NCI-H1694 treated with DMSO at 0.1 percent for 48 hours (cell line): ENCODE measurements at regions not wholly inside any gene's neighbourhood (a gene's known extent, or its start where the extent isn't known, plus 50 kb on each side); places are given as distances from the start of the nearest gene placed in this dataset.
"Not testable (repeated sequence)": the region's sequence is repeated elsewhere in the genome, so short reads cannot be mapped to it uniquely, and the experiment has no call there.

Experiments used
- DNase-seq: peaks from one replicate; lab custom pipeline; 2025; lab: John Stamatoyannopoulos, UW

DNA sequence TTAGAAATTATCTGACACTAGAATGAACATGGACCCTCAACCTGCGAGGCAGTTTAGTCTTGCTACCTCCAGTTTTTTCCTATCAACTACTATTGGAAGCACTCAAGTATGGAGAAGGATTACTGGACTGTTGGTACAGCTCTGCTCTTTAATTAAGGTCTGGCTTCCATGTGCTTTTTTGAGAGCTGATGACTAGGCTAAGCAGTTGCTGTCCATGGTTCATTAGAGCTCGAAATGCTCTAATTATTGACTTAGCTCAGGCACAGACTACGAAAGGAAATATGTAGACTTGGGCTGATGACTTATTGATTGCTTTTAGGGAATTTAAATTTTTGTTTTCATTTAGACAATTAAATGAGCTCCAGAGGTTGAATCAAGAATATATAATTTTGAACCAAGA is 1281.6 kb downstream of the HACE1 start:
- DNase-seq: no peak

DNA sequence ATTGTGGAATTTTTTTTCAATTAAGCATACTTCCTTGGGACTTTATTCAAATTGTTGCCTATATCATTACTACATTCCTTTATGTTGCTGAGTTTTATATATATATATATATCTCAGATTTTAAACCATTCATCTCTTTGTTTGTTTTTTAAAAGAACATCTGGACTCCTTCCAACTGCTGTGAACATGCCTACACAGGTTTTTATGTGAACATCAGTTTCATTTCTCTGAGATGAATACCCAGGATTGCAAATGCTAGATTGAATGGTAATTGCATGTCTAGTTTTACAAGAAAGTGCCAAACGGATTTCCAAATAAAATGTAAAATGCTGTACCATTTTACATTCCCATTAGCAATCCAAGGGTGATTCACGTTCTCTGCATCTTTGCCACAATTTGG is 1289.3 kb downstream of the HACE1 start:
- DNase-seq: peak; percentile 92

- no peak for DNase-seq
Observed at GRCh38 chr6:103554911-103555310, 1304.8 kb downstream of the HACE1 start.

DNA sequence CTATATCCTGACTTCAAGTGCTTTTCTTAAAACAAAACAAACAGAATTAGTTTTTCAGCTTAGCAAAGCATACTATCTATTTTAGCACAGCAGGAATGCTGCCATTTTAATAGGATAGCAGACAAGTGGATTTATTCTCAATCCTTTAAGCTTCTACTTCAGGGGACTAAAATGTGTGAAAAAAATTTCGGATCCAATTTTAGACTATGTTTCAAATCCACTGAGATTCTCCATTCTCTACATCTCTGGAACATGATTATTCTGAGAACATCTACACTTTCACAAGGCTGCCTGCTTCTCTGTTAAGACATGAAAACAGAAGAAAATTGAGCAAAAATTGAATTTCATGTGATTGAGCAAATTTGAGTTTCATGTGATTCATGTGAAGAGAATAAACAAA is 1321.3 kb downstream of the HACE1 start:
- DNase-seq: no peak

DNA sequence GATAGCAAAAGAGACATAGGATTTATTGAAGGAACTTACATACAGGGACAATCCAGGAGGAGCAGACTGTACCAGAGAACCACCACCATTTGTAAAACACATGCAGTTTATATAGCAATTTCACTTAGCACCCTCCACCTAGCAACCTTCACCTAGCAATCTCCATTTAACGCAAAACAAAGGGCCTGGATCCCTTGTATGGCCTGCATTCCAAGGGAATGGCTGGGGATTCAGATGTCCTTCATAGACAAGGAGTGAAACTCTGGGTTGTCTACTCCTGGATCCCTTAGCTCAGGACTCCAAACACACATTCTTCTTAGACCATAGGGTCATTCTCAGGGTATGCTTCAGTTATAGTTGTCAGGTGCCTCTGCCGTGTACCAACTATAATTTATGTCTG is 1324.9 kb downstream of the HACE1 start:
- no peak for DNase-seq

GRCh38 chr6:103534095-103534494 is 1325.6 kb downstream of the HACE1 start:
- DNase-seq: no peak

- DNase-seq: no peak
Observed at GRCh38 chr6:103522045-103522444, 1337.7 kb downstream of the HACE1 start.

DNA sequence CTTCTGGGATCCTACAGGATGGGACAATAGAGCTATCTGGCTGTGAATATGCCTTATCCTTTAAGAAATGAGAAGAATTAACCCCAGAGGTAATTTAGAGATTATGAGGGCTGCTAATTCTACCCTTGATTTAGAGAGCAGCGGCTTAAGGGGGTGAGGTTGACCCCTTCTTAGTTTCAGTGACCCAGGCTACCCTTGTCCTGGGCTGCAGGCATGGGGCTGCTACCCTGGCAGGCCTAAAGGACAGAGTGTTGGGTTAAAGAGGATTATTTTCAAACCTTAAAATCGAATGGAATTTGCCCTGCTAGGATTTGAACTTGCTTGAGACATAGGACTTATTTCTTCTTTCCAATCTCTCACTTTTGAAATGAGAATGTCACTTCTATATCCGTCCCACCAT is 1343.4 kb downstream of the HACE1 start:
- DNase-seq: no peak

DNA sequence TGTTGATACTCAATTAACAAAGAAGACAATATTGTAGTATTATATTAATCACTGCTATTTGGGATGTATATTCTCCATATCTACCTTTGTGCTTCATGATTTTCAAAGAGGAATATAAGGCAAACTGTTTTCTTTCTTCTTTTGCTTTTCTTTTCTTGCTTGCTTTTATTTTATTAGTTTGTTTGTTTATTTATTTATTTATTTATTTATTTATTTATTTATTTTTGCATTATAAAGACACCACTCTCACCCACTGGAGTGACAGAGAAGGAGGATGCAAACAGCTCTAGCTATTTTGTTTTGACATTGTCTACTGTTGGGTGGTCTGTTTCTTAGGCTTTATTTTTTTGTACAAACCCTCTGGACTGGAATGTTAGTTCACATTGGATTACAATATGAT is 1352.7 kb downstream of the HACE1 start:
- no peak for DNase-seq

DNA sequence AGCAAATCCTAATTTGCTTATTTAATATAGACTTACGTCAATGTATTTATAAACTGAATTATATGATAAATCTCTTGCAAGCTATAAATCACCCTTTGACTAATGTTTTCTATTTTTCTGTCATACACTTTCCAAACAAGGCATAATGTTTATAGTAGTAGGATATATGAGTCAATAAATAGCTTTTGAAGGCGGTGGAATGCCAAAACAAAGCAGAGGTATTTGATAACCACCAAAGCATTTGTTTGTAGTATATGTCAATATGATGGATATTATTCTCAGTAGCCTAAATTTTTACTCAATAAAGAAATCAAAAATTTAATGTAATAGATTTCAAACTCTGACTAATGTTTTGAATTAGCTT is 1354.6 kb downstream of the HACE1 start:
- no peak for DNase-seq

GRCh38 chr6:103504501-103505154 is 1355.1 kb downstream of the HACE1 start:
- no peak for DNase-seq

DNA sequence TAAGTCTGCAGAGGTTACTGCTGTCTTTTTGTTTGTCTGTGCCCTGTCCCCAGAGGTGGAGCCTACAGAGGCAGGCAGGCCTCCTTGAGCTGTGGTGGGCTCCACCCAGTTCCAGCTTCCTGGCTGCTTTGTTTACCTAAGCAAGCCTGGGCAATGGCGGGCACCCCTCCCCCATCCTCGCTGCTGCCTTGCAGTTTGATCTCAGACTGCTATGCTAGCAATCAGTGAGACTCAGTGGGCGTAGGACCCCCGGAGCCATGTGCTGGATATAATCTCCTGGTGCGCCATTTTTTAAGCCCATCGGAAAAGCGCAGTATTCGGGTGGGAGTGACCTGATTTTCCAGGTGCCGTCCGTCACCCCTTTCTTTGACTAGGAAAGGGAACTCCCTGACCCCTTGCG is 1363.1 kb downstream of the HACE1 start:
- DNase-seq: not testable (repeated sequence)

DNA sequence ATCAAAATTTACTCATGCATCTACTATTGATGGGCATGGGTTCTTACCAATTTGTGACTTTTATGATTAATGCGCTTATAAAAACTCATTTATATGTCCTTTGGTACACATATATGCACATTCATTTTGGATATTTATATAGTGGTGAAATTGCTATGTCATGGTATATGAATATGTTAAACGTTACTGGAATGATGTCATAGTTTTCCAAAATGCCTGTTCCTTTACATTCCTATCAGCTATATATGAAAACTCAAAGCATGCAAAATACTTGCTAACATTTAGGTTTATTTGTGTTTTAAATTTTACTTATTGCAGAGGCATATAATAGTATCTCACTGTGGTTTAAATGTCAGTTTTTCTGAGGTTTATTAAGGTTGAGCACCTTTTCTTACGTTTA is 1403.1 kb downstream of the HACE1 start:
- no peak for DNase-seq

DNA sequence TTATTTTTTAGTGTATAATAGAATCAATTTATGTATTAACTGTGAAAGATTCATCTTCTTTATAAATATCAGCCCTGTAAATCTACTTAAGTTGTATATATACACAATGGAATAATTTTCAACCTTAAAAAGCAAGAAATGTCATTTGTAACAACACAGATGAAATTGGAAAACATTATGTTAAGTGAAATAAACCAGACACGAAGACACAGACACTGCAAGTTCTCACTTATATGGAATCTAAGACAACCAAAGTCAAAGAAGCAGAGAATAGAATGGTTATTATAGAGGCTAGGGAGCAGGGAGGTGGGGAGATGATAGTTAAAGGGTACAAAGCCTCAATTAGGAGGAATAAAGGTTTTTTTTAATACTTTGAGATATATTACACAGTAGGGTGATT is 1404.4 kb downstream of the HACE1 start:
- no peak for DNase-seq

DNA sequence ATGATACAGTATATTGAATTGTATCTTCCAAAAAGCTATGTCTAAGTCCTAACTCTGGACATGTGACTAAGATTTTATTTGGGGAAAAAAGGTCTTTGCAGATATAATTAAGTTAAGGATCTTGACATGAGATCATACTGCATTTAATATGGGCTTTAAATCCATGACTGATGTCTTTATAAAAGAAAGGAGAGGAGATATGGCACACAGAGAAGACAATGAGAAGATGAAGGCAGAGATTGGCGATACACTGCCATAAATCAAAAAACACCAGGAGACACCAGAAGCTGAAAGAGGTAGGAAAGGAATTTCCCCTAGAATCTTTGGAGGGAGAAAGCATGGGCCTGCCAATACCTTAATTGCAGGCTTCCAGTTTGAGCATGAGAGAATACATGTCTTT is 1450.2 kb downstream of the HACE1 start:
- DNase-seq: no peak

- no peak for DNase-seq
Observed at GRCh38 chr6:103405321-103405720, 1454.4 kb downstream of the HACE1 start.

GRCh38 chr6:103404799-103405198 is 1454.9 kb downstream of the HACE1 start:
- no peak for DNase-seq

DNA sequence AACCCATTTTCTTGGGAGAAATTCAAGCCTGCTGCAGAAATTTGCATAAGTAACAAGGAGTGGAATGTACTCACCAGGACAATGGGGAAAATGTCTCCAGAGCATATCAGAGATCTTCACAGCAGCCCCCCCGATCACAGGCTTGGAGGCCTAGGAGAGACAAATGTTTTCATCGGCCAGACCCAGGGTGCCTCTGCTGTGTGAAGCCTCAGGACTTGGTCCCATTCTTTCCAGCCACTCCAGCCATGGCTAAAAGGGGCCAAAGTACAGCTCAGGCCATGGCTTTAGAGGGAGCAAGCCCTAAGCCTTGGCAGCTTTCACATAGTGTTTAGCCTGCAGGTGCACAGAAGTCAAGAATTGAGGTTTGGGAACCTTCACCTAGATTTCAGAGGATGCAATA is 1463.0 kb downstream of the HACE1 start:
- no peak for DNase-seq

GRCh38 chr6:103379272-103379671 is 1480.4 kb downstream of the HACE1 start:
- no peak for DNase-seq

DNA sequence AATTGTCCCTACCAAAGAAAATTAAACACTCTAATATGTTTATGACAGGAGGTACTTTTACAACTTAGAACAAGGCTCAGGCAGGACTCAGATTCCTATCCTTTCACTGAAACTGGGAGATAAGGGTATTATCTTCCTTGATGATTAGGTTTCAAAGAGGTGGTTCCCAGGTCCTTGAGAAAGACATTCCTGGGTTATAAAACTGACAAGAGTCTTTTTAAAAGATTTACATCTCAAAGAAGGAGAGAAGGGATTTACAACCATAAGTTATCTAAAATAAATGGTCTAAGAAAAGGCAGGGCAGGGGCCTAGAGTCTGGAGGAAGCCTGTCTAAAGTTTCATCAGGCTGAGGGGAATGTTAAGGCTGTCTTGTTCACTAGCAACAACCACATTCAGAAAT is 1492.5 kb downstream of the HACE1 start:
- no peak for DNase-seq

GRCh38 chr6:103356531-103356930 is 1503.2 kb downstream of the HACE1 start:
- no peak for DNase-seq

- DNase-seq: no peak
Observed at GRCh38 chr6:103344554-103345163, 1515.1 kb downstream of the HACE1 start.

GRCh38 chr6:103335412-103335811 is 1524.3 kb downstream of the HACE1 start:
- no peak for DNase-seq
